Trophoblast cell (in vitro differentiated cells and primary cell): ENCODE measurements at regions not wholly inside any gene's neighbourhood (a gene's known extent, or its start where the extent isn't known, plus 50 kb on each side); places are given as distances from the start of the nearest gene placed in this dataset.

Source experiments
- DNase-seq, 2 donors: peaks; one replicate each; pipeline ENCODE4 v3.0.0-alpha.2; 2016
- H2AFZ ChIP-seq: 2 replicates; pipeline ENCODE4 v1.6.1; 2013; ENCODE audit warnings: low read length, moderate library complexity, mild to moderate bottlenecking; ENCODE audit not compliant: insufficient read depth, poor library complexity
- H2AK5ac ChIP-seq: 2 replicates; pipeline ENCODE4 v1.6.1; 2013; ENCODE audit warnings: mild to moderate bottlenecking, low read length
- H2BK120ac ChIP-seq: 2 replicates; pipeline ENCODE4 v1.6.1; 2013; ENCODE audit warnings: low read length, mild to moderate bottlenecking, moderate library complexity; ENCODE audit not compliant: insufficient read depth, poor library complexity
- H2BK12ac ChIP-seq: 2 replicates; pipeline ENCODE4 v1.6.1; 2013; ENCODE audit warnings: mild to moderate bottlenecking, low read length, moderate library complexity
- H2BK5ac ChIP-seq: 2 replicates; pipeline ENCODE4 v1.6.1; 2013; ENCODE audit warnings: low read length, low read depth, moderate library complexity, mild to moderate bottlenecking; ENCODE audit not compliant: poor library complexity
- H3K14ac ChIP-seq: 2 replicates; pipeline ENCODE4 v1.6.1; 2013; ENCODE audit warnings: mild to moderate bottlenecking, low read length
- H3K18ac ChIP-seq: 2 replicates; pipeline ENCODE4 v1.6.1; 2013; ENCODE audit warnings: mild to moderate bottlenecking, low read length
- H3K23ac ChIP-seq: 2 replicates; pipeline ENCODE4 v1.6.1; 2013; ENCODE audit warnings: low read length
- H3K27ac ChIP-seq: 2 replicates; pipeline ENCODE4 v1.5.1; 2013; ENCODE audit warnings: low read depth, mild to moderate bottlenecking, inconsistent platforms, low read length, moderate library complexity
- H3K27me3 ChIP-seq: 2 replicates; pipeline ENCODE4 v1.6.1; 2013; ENCODE audit warnings: inconsistent platforms, mild to moderate bottlenecking, low read length, moderate library complexity; ENCODE audit not compliant: insufficient read depth
- H3K36me3 ChIP-seq, 2 experiments: 1 replicate in 1 of 2; 2 replicates in 1 of 2; pipeline ENCODE4 v1.6.1; 2013; ENCODE audit warnings: low read length in 2 of 2, mild to moderate bottlenecking in 2 of 2, moderate library complexity in 1 of 2; ENCODE audit not compliant: insufficient read depth in 2 of 2, control insufficient read depth in 1 of 2
- H3K4ac ChIP-seq: 2 replicates; pipeline ENCODE4 v1.6.1; 2013; ENCODE audit warnings: low read depth, mild to moderate bottlenecking, low read length, moderate library complexity
- H3K4me1 ChIP-seq, 2 experiments: 1 replicate in 1 of 2; 2 replicates in 1 of 2; pipeline ENCODE4 v1.6.1; 2013; ENCODE audit warnings: low read length in 2 of 2, mild to moderate bottlenecking in 2 of 2, moderate library complexity in 1 of 2; ENCODE audit not compliant: insufficient read depth in 2 of 2, control insufficient read depth in 1 of 2
- H3K4me2 ChIP-seq: 2 replicates; pipeline ENCODE4 v1.6.1; 2013; ENCODE audit warnings: inconsistent platforms, mild to moderate bottlenecking, low read length, moderate library complexity
- H3K4me3 ChIP-seq: 2 replicates; pipeline ENCODE4 v1.5.1; 2013; ENCODE audit warnings: mild to moderate bottlenecking, low read depth, low read length, inconsistent platforms
- H3K79me1 ChIP-seq: one replicate; pipeline ENCODE4 v1.6.1; 2013; ENCODE audit warnings: low read length
- H3K79me2 ChIP-seq: 2 replicates; pipeline ENCODE4 v1.6.1; 2013; ENCODE audit warnings: low read length, mild to moderate bottlenecking; ENCODE audit not compliant: control insufficient read depth, insufficient read depth, poor library complexity
- H3K9ac ChIP-seq: 2 replicates; pipeline ENCODE4 v1.6.1; 2013; ENCODE audit warnings: mild to moderate bottlenecking, low read length
- H3K9me3 ChIP-seq: 2 replicates; pipeline ENCODE4 v1.6.1; 2013; ENCODE audit warnings: low read depth, mild to moderate bottlenecking, control low read depth, inconsistent platforms, low read length; ENCODE audit not compliant: insufficient read depth
- H4K12ac ChIP-seq: 2 replicates; pipeline ENCODE4 v1.6.1; 2013; ENCODE audit warnings: low read depth, mild to moderate bottlenecking, low read length, moderate library complexity
- H4K8ac ChIP-seq: 2 replicates; pipeline ENCODE4 v1.6.1; 2013; ENCODE audit warnings: low read depth, mild to moderate bottlenecking, low read length, moderate library complexity
- H4K91ac ChIP-seq: one replicate; pipeline ENCODE4 v1.6.1; 2013; ENCODE audit warnings: low read depth, mild to moderate bottlenecking, low read length, moderate library complexity
- WGBS: extraction: QIAGEN DNeasy Blood & Tissue Kit; methylation state at CpG from one replicate; pipeline ENCODE4 v1.1.7; 2013; ENCODE audit warnings: missing lambda C conversion rate; ENCODE audit not compliant: insufficient read length, insufficient coverage; ENCODE audit errors: extremely low coverage; 5-methylcytosine and 5-hydroxymethylcytosine counted together

DNA sequence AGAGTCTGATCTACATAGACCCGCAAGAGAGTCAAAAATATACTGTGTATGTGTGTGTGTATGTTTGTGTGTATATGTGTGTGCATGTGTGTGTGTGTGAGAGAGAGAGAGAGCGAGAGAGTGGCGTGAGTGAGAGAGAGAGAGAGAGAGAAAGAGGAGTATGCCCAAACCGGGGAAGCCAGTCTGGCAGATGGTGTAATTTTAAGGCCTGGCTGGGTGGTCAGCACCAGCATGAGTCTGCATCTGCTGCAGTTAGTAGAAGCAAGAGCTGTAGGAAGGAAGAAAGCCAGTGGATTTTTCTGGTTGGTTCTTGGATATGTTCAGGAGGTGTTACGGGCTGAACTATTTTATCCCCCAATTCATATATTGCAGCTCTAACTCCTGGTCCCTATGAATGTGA, 75.2 kb downstream of the ACTBL2 start:
- no peak overlapping the region for H2BK12ac ChIP-seq
- H3K23ac ChIP-seq, result no peak overlapping the region
- no peak overlapping the region for H4K12ac ChIP-seq
- no peak overlapping the region for H3K4ac ChIP-seq
- H3K79me1 ChIP-seq, result no peaks in the 10 kb centered on the region
- no peaks in the 10 kb centered on the region for H3K4me1 ChIP-seq
- no peak overlapping the region for H4K8ac ChIP-seq
- H3K9ac ChIP-seq, result no peak overlapping the region
- no peaks in the 10 kb centered on the region for H3K79me2 ChIP-seq
- no peak overlapping the region for H2BK5ac ChIP-seq
- H3K14ac ChIP-seq, result no peak overlapping the region
- H3K9me3 ChIP-seq, result no peaks in the 10 kb centered on the region
- H3K4me3 ChIP-seq, result no peak overlapping the region
- H3K27ac ChIP-seq, result no peak overlapping the region
- no peak overlapping the region for H4K91ac ChIP-seq
- H2BK120ac ChIP-seq, result no peak overlapping the region
- H2AK5ac ChIP-seq, result no peak overlapping the region
- no peaks in the 10 kb centered on the region for H3K36me3 ChIP-seq
- DNase-seq, result no peak
- no CpG with 5 or more reads among the region's 5 CpGs for WGBS
- no peak overlapping the region for H3K18ac ChIP-seq
- no peak overlapping the region for H3K4me2 ChIP-seq
- H2AFZ ChIP-seq, result no peak overlapping the region
- H3K27me3 ChIP-seq, result no peaks in the 10 kb centered on the region

DNA sequence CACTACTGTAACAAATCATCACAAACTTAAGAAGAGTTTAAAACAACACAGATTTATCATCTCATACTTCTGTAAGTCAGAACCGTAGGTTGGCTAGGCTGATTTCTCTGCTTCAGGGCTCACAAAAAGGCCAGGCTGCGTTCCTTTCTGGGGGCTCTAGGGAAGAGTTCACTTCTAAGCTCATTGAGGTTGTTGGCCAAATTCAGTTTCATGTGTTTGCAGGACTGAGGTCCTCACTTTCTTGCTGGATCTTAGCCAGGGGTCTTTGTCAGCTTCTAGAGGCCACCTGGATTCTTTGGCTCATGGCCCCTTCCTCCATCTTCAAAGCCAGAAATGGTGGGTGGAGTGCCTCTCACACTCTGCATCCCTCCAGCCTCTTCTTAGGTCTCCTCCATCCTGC, 76.0 kb downstream of the ACTBL2 start:
- H2BK5ac ChIP-seq, result no peak overlapping the region
- no peak overlapping the region for H4K12ac ChIP-seq
- H3K4me3 ChIP-seq, result no peak overlapping the region
- H2BK12ac ChIP-seq, result no peak overlapping the region
- H4K8ac ChIP-seq, result no peak overlapping the region
- no peak overlapping the region for H3K23ac ChIP-seq
- no CpG with 5 or more reads among the region's 2 CpGs for WGBS
- H2BK120ac ChIP-seq, result no peak overlapping the region
- DNase-seq, result no peak
- H3K14ac ChIP-seq, result no peak overlapping the region
- H2AK5ac ChIP-seq, result no peak overlapping the region
- no peaks in the 10 kb centered on the region for H3K36me3 ChIP-seq
- no peaks in the 10 kb centered on the region for H3K79me1 ChIP-seq
- H3K9me3 ChIP-seq, result no peaks in the 10 kb centered on the region
- H3K4me2 ChIP-seq, result no peak overlapping the region
- H3K9ac ChIP-seq, result no peak overlapping the region
- no peaks in the 10 kb centered on the region for H3K79me2 ChIP-seq
- H4K91ac ChIP-seq, result no peak overlapping the region
- no peak overlapping the region for H2AFZ ChIP-seq
- no peak overlapping the region for H3K4ac ChIP-seq
- H3K27ac ChIP-seq, result no peak overlapping the region
- H3K18ac ChIP-seq, result no peak overlapping the region
- no peaks in the 10 kb centered on the region for H3K4me1 ChIP-seq
- no peaks in the 10 kb centered on the region for H3K27me3 ChIP-seq

DNA sequence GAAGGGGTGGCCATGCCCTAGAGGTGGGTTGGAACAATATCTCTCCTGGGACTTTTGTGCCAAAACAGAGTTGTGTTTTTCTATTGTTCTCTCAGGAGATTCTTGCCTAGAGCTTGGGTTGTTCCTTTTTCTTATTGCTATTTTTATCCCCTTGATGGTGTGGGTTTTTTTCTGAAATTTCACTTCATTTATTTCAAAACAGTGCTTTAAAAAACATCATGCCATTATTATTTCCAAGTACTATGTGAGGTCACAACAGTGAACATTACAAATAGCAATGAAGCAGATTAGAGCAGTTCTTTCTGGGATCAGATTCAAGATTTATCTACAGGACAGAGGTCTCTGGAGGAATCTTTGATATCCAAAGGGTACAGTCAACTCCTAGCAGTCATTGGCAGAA, 76.6 kb downstream of the ACTBL2 start:
- Histone ChIP-seq H3K18ac (no peak overlapping the region), H2BK12ac (no peak overlapping the region), H3K4me2 (no peak overlapping the region), H3K14ac (no peak overlapping the region), H4K91ac (no peak overlapping the region), H2BK120ac (no peak overlapping the region), H4K12ac (no peak overlapping the region), H2AK5ac (no peak overlapping the region), H3K79me2 (no peaks in the 10 kb centered on the region), H2AFZ (no peak overlapping the region), H3K9me3 (no peaks in the 10 kb centered on the region), H3K27me3 (no peaks in the 10 kb centered on the region), H3K9ac (no peak overlapping the region), H3K23ac (no peak overlapping the region), H3K36me3 (no peaks in the 10 kb centered on the region), H4K8ac (no peak overlapping the region), H3K4ac (no peak overlapping the region), H3K79me1 (no peaks in the 10 kb centered on the region), H3K27ac (no peak overlapping the region), H2BK5ac (no peak overlapping the region), H3K4me3 (no peak overlapping the region), H3K4me1 (no peaks in the 10 kb centered on the region)
- DNase-seq, result no peak

DNA sequence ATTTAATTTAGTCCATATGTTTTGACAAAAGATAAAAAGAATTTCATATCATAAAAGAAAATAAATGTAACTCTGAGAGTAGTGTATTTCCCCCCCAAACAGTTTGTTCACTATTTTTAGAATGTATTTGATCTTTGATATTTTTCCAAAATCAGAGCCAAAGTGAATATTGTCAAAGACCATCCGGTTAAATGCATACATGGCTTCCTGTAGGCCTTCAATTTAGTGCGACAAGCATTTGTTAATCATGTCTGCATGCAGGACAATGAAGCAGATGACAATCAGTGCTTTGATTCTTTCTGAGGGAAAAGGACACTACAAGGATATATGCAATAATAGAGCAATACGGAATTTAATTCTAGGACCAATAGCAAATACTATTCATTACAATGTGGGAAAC, 79.8 kb downstream of the ACTBL2 start:
- H2AK5ac ChIP-seq, result no peak overlapping the region
- no peak for DNase-seq

DNA sequence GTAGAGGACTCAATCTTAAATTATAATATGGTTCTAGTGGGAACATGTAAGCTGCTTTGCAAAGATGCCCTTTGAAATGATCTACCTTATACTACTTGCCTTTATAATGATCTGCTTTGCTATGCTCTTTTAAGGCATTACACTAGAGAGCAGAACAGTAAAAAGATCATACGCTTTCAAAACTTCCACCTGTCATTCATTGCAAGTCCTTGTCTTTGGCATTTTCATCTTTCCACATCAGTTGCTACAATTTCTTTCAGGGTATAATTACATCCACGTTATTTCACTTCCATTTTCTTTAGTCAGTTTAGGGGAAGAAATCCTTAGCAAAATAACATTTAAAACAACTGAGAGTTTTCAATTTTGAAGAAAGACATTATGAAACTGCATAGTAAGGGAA, 80.3 kb downstream of the ACTBL2 start:
- no peaks in the 10 kb centered on the region for H3K79me2 ChIP-seq
- no peak overlapping the region for H4K91ac ChIP-seq
- no peak for DNase-seq
- H3K4me2 ChIP-seq, result no peak overlapping the region
- H3K9me3 ChIP-seq, result no peaks in the 10 kb centered on the region
- H3K36me3 ChIP-seq, result no peaks in the 10 kb centered on the region
- no peak overlapping the region for H3K27ac ChIP-seq
- no peak overlapping the region for H4K12ac ChIP-seq
- H3K27me3 ChIP-seq, result no peaks in the 10 kb centered on the region
- no peak overlapping the region for H3K18ac ChIP-seq
- no peak overlapping the region for H2AFZ ChIP-seq
- no peak overlapping the region for H2BK120ac ChIP-seq
- no peaks in the 10 kb centered on the region for H3K79me1 ChIP-seq
- no peak overlapping the region for H3K14ac ChIP-seq
- no peak overlapping the region for H3K4me3 ChIP-seq
- no peak overlapping the region for H2BK12ac ChIP-seq
- H2BK5ac ChIP-seq, result no peak overlapping the region
- H3K23ac ChIP-seq, result no peak overlapping the region
- H3K9ac ChIP-seq, result no peak overlapping the region
- H3K4ac ChIP-seq, result no peak overlapping the region
- H2AK5ac ChIP-seq, result no peak overlapping the region
- no peak overlapping the region for H4K8ac ChIP-seq
- no CpG with 5 or more reads among the region's 2 CpGs for WGBS
- H3K4me1 ChIP-seq, result no peaks in the 10 kb centered on the region

More for the DNA sequence above, 79.8 kb downstream of the ACTBL2 start:
- Histone ChIP-seq H3K18ac (no peak overlapping the region), H3K79me1 (no peaks in the 10 kb centered on the region), H3K79me2 (no peaks in the 10 kb centered on the region), H4K91ac (no peak overlapping the region), H3K27me3 (no peaks in the 10 kb centered on the region), H3K23ac (no peak overlapping the region), H3K9ac (no peak overlapping the region), H3K4me2 (no peak overlapping the region), H3K14ac (no peak overlapping the region), H4K12ac (no peak overlapping the region), H3K9me3 (no peaks in the 10 kb centered on the region), H3K4ac (no peak overlapping the region), H2AFZ (no peak overlapping the region), H2BK12ac (no peak overlapping the region), H3K4me3 (no peak overlapping the region), H4K8ac (no peak overlapping the region), H2BK120ac (no peak overlapping the region), H2BK5ac (no peak overlapping the region), H3K36me3 (no peaks in the 10 kb centered on the region), H3K4me1 (no peaks in the 10 kb centered on the region), H3K27ac (no peak overlapping the region)
- WGBS, result no CpG with 5 or more reads among the region's 3 CpGs
